Activated B cell treated with CpG ODN at 0.5 μM for 24 hours (primary cell): ENCODE measurements at regions not wholly inside any gene's neighbourhood (a gene's known extent, or its start where the extent isn't known, plus 50 kb on each side); places are given as distances from the start of the nearest gene placed in this dataset.

Experiments used
- ATAC-seq: fragments of 200-7000 bp; cut with Tn5 transposase; one replicate; pipeline ENCODE4 v1.10.0; 2021; ENCODE audit warnings: low read depth, mild to moderate bottlenecking, moderate library complexity
- CTCF ChIA-PET: fragments of 350-600 bp; sonication (Branson Sonifier 250); formaldehyde crosslinking; loops from one replicate; lab custom pipeline; 2021; ENCODE audit warnings: antibody characterized with exemption; lab: Charles Lee
- POLR2A ChIA-PET: fragments of 350-600 bp; sonication (Branson Sonifier 250); formaldehyde crosslinking; loops from one replicate; lab custom pipeline; 2021; ENCODE audit warnings: antibody characterized with exemption; lab: Charles Lee
- DNase-seq: peaks from one replicate; pipeline ENCODE4 v3.0.0; 2022
- H3K27ac Mint-ChIP-seq: one replicate; pipeline ENCODE4 v1.8.0; 2020; ENCODE audit warnings: mixed read lengths
- H3K27me3 Mint-ChIP-seq: one replicate; pipeline ENCODE4 v1.8.0; 2021; ENCODE audit warnings: mixed read lengths
- H3K36me3 Mint-ChIP-seq: one replicate; pipeline ENCODE4 v1.8.0; 2021; ENCODE audit warnings: low read depth, mixed read lengths
- H3K4me1 Mint-ChIP-seq: one replicate; pipeline ENCODE4 v1.8.0; 2021; ENCODE audit warnings: mixed read lengths
- H3K4me3 Mint-ChIP-seq: one replicate; pipeline ENCODE4 v1.8.0; 2020; ENCODE audit warnings: mild to moderate bottlenecking, mixed read lengths
- H3K9me3 Mint-ChIP-seq: one replicate; pipeline ENCODE4 v1.8.0; 2020; ENCODE audit warnings: mixed read lengths
- CTCF ChIP-seq: fragments of 200-600 bp; IDR thresholded peaks from one replicate; pipeline ENCODE4 v1.8.0; 2022; ENCODE audit warnings: antibody characterized with exemption, mild to moderate bottlenecking
- intact Hi-C: fragments of 100-400 bp; cut with micrococcal nuclease; formaldehyde crosslinking; loops from one replicate; pipeline ENCODE4 v1.15.1; 2024

- Mint-ChIP-seq H3K4me1 (no peaks in the 10 kb centered on the region), H3K27ac (no peak overlapping the region), H3K27me3 (no peaks in the 10 kb centered on the region), H3K36me3 (no peaks in the 10 kb centered on the region), H3K9me3 (peaks cover 2% of the 10 kb centered on the region), H3K4me3 (no peak overlapping the region)
- intact Hi-C loops, result no loop called here
- CTCF ChIA-PET, result no interaction called here
- ATAC-seq (no peak), DNase-seq (no peak)
- POLR2A ChIA-PET, result no interaction called here
- TF ChIP-seq CTCF, result no peak
These were observed 172.1 kb downstream of the SLC16A9 start for GRCh38 chr10:59537501-59537900.

- Mint-ChIP-seq H3K9me3 (peaks cover 2% of the 10 kb centered on the region), H3K27me3 (no peaks in the 10 kb centered on the region), H3K36me3 (no peaks in the 10 kb centered on the region), H3K27ac (no peak overlapping the region), H3K4me3 (no peak overlapping the region), H3K4me1 (no peaks in the 10 kb centered on the region)
- ChIA-PET POLR2A (no interaction called here), CTCF (no interaction called here)
- no peak for TF ChIP-seq CTCF
- no peak for ATAC-seq
- no peak for DNase-seq
- intact Hi-C loops, result no loop called here
These were observed 173.3 kb downstream of the SLC16A9 start for GRCh38 chr10:59536167-59537014.

GRCh38 chr10:59524348-59524747 lies 162.0 kb upstream of the FAM13C start:
- ATAC-seq, result no peak
- intact Hi-C loops, result no loop called here
- no peak for TF ChIP-seq CTCF

GRCh38 chr10:59523851-59524250 lies 161.5 kb upstream of the FAM13C start:
- ChIA-PET POLR2A (no interaction called here), CTCF (no interaction called here)
- Mint-ChIP-seq H3K36me3 (no peaks in the 10 kb centered on the region), H3K4me3 (no peak overlapping the region), H3K27me3 (peaks cover 3% of the 10 kb centered on the region), H3K9me3 (no peaks in the 10 kb centered on the region), H3K4me1 (no peaks in the 10 kb centered on the region), H3K27ac (no peak overlapping the region)
- ATAC-seq, result no peak
- TF ChIP-seq CTCF, result no peak
- no peak for DNase-seq
- intact Hi-C loops, result no loop called here

More at GRCh38 chr10:59524348-59524747, 162.0 kb upstream of the FAM13C start:
- ChIA-PET POLR2A (no interaction called here), CTCF (no interaction called here)
- Mint-ChIP-seq H3K27me3 (peaks cover 3% of the 10 kb centered on the region), H3K4me3 (no peak overlapping the region), H3K36me3 (no peaks in the 10 kb centered on the region), H3K27ac (no peak overlapping the region), H3K4me1 (no peaks in the 10 kb centered on the region), H3K9me3 (no peaks in the 10 kb centered on the region)
- no peak for DNase-seq

- no peak overlapping the region for H3K27ac Mint-ChIP-seq
- H3K4me3 Mint-ChIP-seq, result no peak overlapping the region
- no peak for DNase-seq
- no peaks in the 10 kb centered on the region for H3K27me3 Mint-ChIP-seq
- intact Hi-C loops, result no loop called here
- no peak for TF ChIP-seq CTCF
- CTCF ChIA-PET, result no interaction called here
- no peaks in the 10 kb centered on the region for H3K36me3 Mint-ChIP-seq
- H3K4me1 Mint-ChIP-seq, result no peaks in the 10 kb centered on the region
- POLR2A ChIA-PET, result no interaction called here
- ATAC-seq, result no peak
- H3K9me3 Mint-ChIP-seq, result no peaks in the 10 kb centered on the region
These were observed 155.6 kb upstream of the FAM13C start for GRCh38 chr10:59517996-59518395.
